Thyroid gland (tissue), 4 donors: ENCODE measurements at regions not wholly inside any gene's neighbourhood (a gene's known extent, or its start where the extent isn't known, plus 50 kb on each side); places are given as distances from the start of the nearest gene placed in this dataset.

Experiments used
- CTCF ChIP-seq, 6 experiments: fragments of 200-600 bp in 3 of 6; fragments of 450-650 bp in 3 of 6; sonication (generic) in 3 of 6; IDR thresholded peaks; one replicate each; pipeline ENCODE4 v1.5.1; 2016 to 2019; ENCODE audit warnings: antibody characterized with exemption in 6 of 6, mild to moderate bottlenecking in 2 of 6, inconsistent platforms in 1 of 6, moderate library complexity in 1 of 6
- POLR2A ChIP-seq, 2 donors: fragments of 450-650 bp; IDR thresholded peaks; one replicate each; pipeline ENCODE4 v1.6.1; 2017; ENCODE audit warnings: antibody characterized with exemption in 2 of 2, mild to moderate bottlenecking in 2 of 2, moderate library complexity in 1 of 2

GRCh38 chr6:21494505-21494904, 99.0 kb upstream of the SOX4 start:
- no peak for TF ChIP-seq CTCF (IDR thresholded peaks at IDR 0.05)
- no peak for TF ChIP-seq POLR2A (IDR thresholded peaks at IDR 0.05)
